Superior temporal gyrus (tissue), 1 donor: ENCODE measurements at regions not wholly inside any gene's neighbourhood (a gene's known extent, or its start where the extent isn't known, plus 50 kb on each side); places are given as distances from the start of the nearest gene placed in this dataset.

Experiments used
- DNase-seq: peaks from one replicate; pipeline ENCODE4 v3.0.0-alpha.2; 2016; ENCODE audit errors: extremely low spot score

- DNase-seq: no peak
Measured at GRCh38 chr5:86029308-86029707, 588.4 kb upstream of the COX7C start.

GRCh38 chr5:86030753-86031152, 587.0 kb upstream of the COX7C start:
- DNase-seq: no peak

- DNase-seq: no peak
Measured at GRCh38 chr5:86038566-86038965, 579.2 kb upstream of the COX7C start.

GRCh38 chr5:86039351-86039750, 578.4 kb upstream of the COX7C start:
- no peak for DNase-seq

GRCh38 chr5:86070719-86071118, 547.0 kb upstream of the COX7C start:
- no peak for DNase-seq

- no peak for DNase-seq
Measured at GRCh38 chr5:86074297-86074696, 543.4 kb upstream of the COX7C start.

- no peak for DNase-seq
Measured at GRCh38 chr5:86075139-86075538, 542.6 kb upstream of the COX7C start.

- no peak for DNase-seq
Measured at GRCh38 chr5:86095092-86095491, 522.6 kb upstream of the COX7C start.

- no peak for DNase-seq
Measured at GRCh38 chr5:86101966-86102365, 515.8 kb upstream of the COX7C start.

- DNase-seq: no peak
Measured at GRCh38 chr5:86108825-86109224, 508.9 kb upstream of the COX7C start.

- DNase-seq: no peak
Measured at GRCh38 chr5:86112249-86112648, 505.5 kb upstream of the COX7C start.

- no peak for DNase-seq
Measured at GRCh38 chr5:86115164-86115563, 502.6 kb upstream of the COX7C start.

- DNase-seq: no peak
Measured at GRCh38 chr5:86118542-86118941, 499.2 kb upstream of the COX7C start.

- DNase-seq: no peak
Measured at GRCh38 chr5:86124333-86124732, 493.4 kb upstream of the COX7C start.

- peak; percentile 19 for DNase-seq
Measured at GRCh38 chr5:86125731-86126601, 491.8 kb upstream of the COX7C start.

GRCh38 chr5:86127696-86128095, 490.0 kb upstream of the COX7C start:
- DNase-seq: no peak

GRCh38 chr5:86129009-86129408, 488.7 kb upstream of the COX7C start:
- no peak for DNase-seq

- DNase-seq: no peak
Measured at GRCh38 chr5:86137297-86137696, 480.4 kb upstream of the COX7C start.

- no peak for DNase-seq
Measured at GRCh38 chr5:86143837-86144236, 473.9 kb upstream of the COX7C start.

- DNase-seq: no peak
Measured at GRCh38 chr5:86152988-86153560, 464.7 kb upstream of the COX7C start.

GRCh38 chr5:86155796-86156195, 461.9 kb upstream of the COX7C start:
- no peak for DNase-seq

- DNase-seq: no peak
Measured at GRCh38 chr5:86170194-86170593, 447.5 kb upstream of the COX7C start.

- no peak for DNase-seq
Measured at GRCh38 chr5:86175224-86175623, 442.5 kb upstream of the COX7C start.
